Lower lobe of right lung (tissue), 2 donors: ENCODE measurements at regions not wholly inside any gene's neighbourhood (a gene's known extent, or its start where the extent isn't known, plus 50 kb on each side); places are given as distances from the start of the nearest gene placed in this dataset.

Experiments
- ATAC-seq, 2 donors: fragments of 200-7000 bp; cut with Tn5 transposase; one replicate each; pipeline ENCODE4 v1.9.1; 2020 to 2022; ENCODE audit warnings: mild to moderate bottlenecking in 2 of 2, moderate library complexity in 2 of 2
- DNase-seq: peaks from one replicate; pipeline ENCODE4 v3.0.0-alpha.2; 2020
- H3K27ac ChIP-seq: fragments of 200-600 bp; one replicate; pipeline ENCODE4 v1.8.0; 2022
- H3K27me3 ChIP-seq: fragments of 200-600 bp; one replicate; pipeline ENCODE4 v1.8.0; 2022; ENCODE audit warnings: low read depth
- H3K36me3 ChIP-seq: fragments of 200-600 bp; one replicate; pipeline ENCODE4 v1.8.0; 2022; ENCODE audit warnings: mild to moderate bottlenecking
- H3K4me1 ChIP-seq: fragments of 200-600 bp; one replicate; pipeline ENCODE4 v1.8.0; 2022
- H3K4me3 ChIP-seq: fragments of 200-600 bp; one replicate; pipeline ENCODE4 v1.8.0; 2022; ENCODE audit warnings: mild to moderate bottlenecking
- H3K9me3 ChIP-seq: fragments of 200-600 bp; one replicate; pipeline ENCODE4 v1.8.0; 2022
- CTCF ChIP-seq: fragments of 200-600 bp; IDR thresholded peaks from one replicate; pipeline ENCODE4 v1.8.0; 2022; ENCODE audit warnings: antibody characterized with exemption, mild to moderate bottlenecking
- intact Hi-C: fragments of 100-400 bp; cut with DNase I; formaldehyde crosslinking; loops from one replicate; pipeline ENCODE4 v1.11.0; 2022
- donor health status: DM: no; HTN: yes; CAD: no; lungs with severe emphysema.

DNA sequence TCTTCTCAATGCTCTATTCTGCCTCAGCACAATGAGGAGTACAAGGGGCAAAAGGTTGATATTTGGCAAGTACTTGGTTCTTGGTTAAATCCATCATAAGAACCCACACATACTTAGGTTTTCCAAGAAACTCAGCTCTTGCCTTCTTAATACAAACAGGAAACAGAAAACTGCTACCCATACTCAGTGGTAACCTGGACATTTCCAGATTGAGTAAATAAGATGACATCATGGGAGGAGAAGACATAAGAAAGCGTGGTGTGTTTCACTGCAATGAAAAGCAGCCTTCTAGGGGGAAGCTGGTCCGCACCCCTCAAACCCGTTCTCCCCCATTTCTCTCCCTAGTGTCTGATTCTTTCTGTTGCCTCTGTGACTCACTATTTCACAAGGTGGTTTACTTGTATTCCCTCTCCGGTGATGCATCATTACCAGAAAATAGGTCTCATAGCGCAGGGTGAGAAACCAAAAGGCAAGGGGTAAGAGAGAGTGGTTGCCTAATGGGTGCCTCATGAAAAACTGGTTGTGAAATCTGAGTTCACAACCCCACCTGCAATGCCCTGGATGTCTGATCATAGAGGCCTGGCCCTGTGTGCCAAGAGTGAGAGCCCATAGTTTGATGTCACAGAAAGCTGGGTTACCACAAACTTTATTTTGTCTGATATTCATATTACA lies 326.5 kb upstream of the TBX3 start:
- H3K27me3 ChIP-seq = no peaks in the 10 kb centered on the region

DNA sequence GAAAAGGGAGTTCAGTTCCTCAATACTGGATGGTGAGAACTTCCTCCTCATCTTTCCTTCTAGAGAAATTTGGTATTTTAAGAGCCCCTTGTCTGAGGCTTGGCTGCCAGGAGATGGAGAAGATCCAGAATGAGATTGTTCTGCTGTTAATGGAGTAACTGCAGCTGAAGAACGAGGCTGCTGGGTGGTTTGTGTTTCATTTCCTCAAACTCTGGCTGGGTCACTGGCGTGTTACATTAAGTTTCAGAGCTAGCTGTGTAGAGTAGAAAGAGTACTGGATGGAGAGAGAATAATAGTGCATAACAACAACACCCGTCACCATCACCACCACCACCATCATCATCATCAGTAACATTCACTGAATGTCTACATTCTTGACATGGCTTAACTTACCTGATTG lies 325.0 kb upstream of the TBX3 start:
- H3K4me3 ChIP-seq = no peak overlapping the region
- TF ChIP-seq CTCF = no peak
- DNase-seq (no peak), ATAC-seq (no peak)
- no peaks in the 10 kb centered on the region for H3K36me3 ChIP-seq
- no peaks in the 10 kb centered on the region for H3K9me3 ChIP-seq
- no peaks in the 10 kb centered on the region for H3K27me3 ChIP-seq
- H3K4me1 ChIP-seq = peaks cover 12% of the 10 kb centered on the region
- H3K27ac ChIP-seq = no peak overlapping the region
- intact Hi-C loops = no loop called here

More for the DNA sequence above, 326.5 kb upstream of the TBX3 start:
- no peak for DNase-seq
- TF ChIP-seq CTCF = no peak
- Histone ChIP-seq H3K27ac (no peak overlapping the region), H3K4me3 (no peak overlapping the region), H3K36me3 (no peaks in the 10 kb centered on the region), H3K4me1 (no peaks in the 10 kb centered on the region), H3K9me3 (no peaks in the 10 kb centered on the region)
- no peak for ATAC-seq
- intact Hi-C loops = no loop called here

GRCh38 chr12:115004470-115005146 lies 320.6 kb upstream of the TBX3 start:
- ATAC-seq = peak in 1 of 2 donors; percentile 29
- intact Hi-C loops = no loop called here
- Histone ChIP-seq H3K27ac (peak overlapping the region; percentile 34), H3K27me3 (no peaks in the 10 kb centered on the region), H3K4me3 (no peak overlapping the region), H3K4me1 (peaks cover 12% of the 10 kb centered on the region), H3K9me3 (no peaks in the 10 kb centered on the region), H3K36me3 (no peaks in the 10 kb centered on the region)
- DNase-seq = no peak
- no peak for TF ChIP-seq CTCF

DNA sequence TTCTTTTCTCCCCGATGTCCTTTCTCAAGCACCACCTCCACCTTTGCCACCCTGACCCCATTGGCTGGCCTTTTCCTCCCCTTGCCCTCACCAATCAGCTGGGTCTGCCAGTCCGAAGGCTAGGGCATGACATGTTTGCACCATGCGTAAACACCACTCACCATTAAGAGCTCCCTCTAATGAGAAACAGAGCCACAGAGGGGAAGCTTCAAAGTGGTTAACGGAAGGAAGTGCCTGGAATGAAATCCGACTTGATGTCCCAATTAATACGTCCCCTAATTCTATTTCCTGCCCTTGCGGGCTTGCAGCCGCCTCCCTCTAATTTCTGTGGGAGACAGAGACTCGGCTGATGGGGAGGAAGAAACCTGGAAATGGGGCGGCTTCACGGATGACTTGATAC lies 318.5 kb upstream of the TBX3 start:
- Histone ChIP-seq H3K9me3 (no peaks in the 10 kb centered on the region), H3K27ac (no peak overlapping the region), H3K36me3 (no peaks in the 10 kb centered on the region), H3K4me3 (no peak overlapping the region), H3K4me1 (peaks cover 12% of the 10 kb centered on the region), H3K27me3 (no peaks in the 10 kb centered on the region)
- no peak for DNase-seq
- no peak for TF ChIP-seq CTCF
- no peak for ATAC-seq
- intact Hi-C loops = no loop called here

- no peak for TF ChIP-seq CTCF
- intact Hi-C loops = no loop called here
- ATAC-seq (no peak), DNase-seq (no peak)
- Histone ChIP-seq H3K27me3 (no peaks in the 10 kb centered on the region), H3K27ac (no peak overlapping the region), H3K36me3 (no peaks in the 10 kb centered on the region), H3K4me3 (no peak overlapping the region), H3K4me1 (peaks cover 12% of the 10 kb centered on the region), H3K9me3 (no peaks in the 10 kb centered on the region)
Observed at GRCh38 chr12:115001571-115002180, 317.7 kb upstream of the TBX3 start.
